ENCODE measurements at regions not wholly inside any gene's neighbourhood (a gene's known extent, or its start where the extent isn't known, plus 50 kb on each side); places are given as distances from the start of the nearest gene placed in this dataset.

DNA sequence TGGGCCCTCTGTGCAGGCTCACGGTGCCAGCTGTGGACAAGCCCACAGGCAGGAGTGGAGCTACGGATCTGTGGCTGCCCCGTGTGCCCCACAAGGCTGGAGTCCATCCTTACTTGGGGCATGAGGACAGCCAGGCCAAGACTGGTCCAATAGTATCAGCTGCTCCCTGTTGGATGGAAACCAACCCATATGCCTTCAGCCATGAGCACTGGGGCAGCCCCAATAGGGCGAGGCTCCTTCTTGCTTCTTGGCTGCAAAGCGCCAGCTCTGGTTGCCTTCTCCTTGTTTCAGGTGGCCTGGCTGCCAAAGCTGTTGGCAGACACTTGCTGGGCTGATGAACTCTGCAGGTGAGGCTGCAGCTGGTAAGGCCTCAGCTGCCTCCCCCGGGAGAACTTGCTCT lies 188.0 kb downstream of the ENGASE start:
- no peak overlapping the region for H2AK5ac ChIP-seq (ENCODE audit: insufficient read length, low read length)
- H2BK5ac ChIP-seq (ENCODE audit: insufficient read length, low read length) = no peak overlapping the region
- Mint-ChIP-seq H3K27me3 (ENCODE audit: low read depth) (peaks cover 32% of the 10 kb centered on the region), H3K36me3 (ENCODE audit: insufficient read depth in 1 of 3, low read depth in 3 of 3) (no peaks in the 10 kb centered on the region), H3K4me3 (no peak overlapping the region), H3K4me1 (no peaks in the 10 kb centered on the region), H3K9me3 (no peaks in the 10 kb centered on the region), H3K27ac (no peak overlapping the region)
- WGBS (ENCODE audit: extremely low coverage, insufficient read length, low lambda C conversion rate) = no CpG with 5 or more reads among the region's 6 CpGs
- H3K27ac ChIP-seq (ENCODE audit: insufficient read length, low read depth, low read length) = no peak overlapping the region
- no peak overlapping the region for H2AFZ ChIP-seq (ENCODE audit: low read length)
- no peak overlapping the region for H4K8ac ChIP-seq (replicated peaks; ENCODE audit: insufficient read length, low read depth, low read length)
- no peak overlapping the region for H3K56ac ChIP-seq (ENCODE audit: insufficient read length, low read depth, low read length)
- no peaks in the 10 kb centered on the region for H3K79me1 ChIP-seq (ENCODE audit: insufficient read depth, low read depth, low read length, poor library complexity, severe bottlenecking)
- no peaks in the 10 kb centered on the region for H3K9me3 ChIP-seq (ENCODE audit: control insufficient read depth, low read depth, low read length)
- H3K9ac ChIP-seq (ENCODE audit: extremely low read depth, insufficient read length, low read length) = no peak overlapping the region
- H4K20me1 ChIP-seq (ENCODE audit: control insufficient read depth, insufficient read depth, insufficient read length) = peaks cover 3% of the 10 kb centered on the region
- H3K4me2 ChIP-seq (ENCODE audit: insufficient read depth, insufficient read length, low read length) = no peak overlapping the region
- no peaks in the 10 kb centered on the region for H3K4me1 ChIP-seq (ENCODE audit: insufficient read depth, low read length)
- no peak overlapping the region for H2BK20ac ChIP-seq (ENCODE audit: low read depth, low read length, poor library complexity, severe bottlenecking)
- no peak overlapping the region for H3T11ph ChIP-seq (ENCODE audit: low read length)
- H3K79me2 ChIP-seq (ENCODE audit: insufficient read depth, low read length) = no peaks in the 10 kb centered on the region
- no peak overlapping the region for H3K14ac ChIP-seq (ENCODE audit: insufficient read depth, low read length)
- no peak overlapping the region for H3K23ac ChIP-seq (ENCODE audit: insufficient read length, low read depth, low read length)
- no peak overlapping the region for H2BK15ac ChIP-seq (ENCODE audit: low read depth, low read length)
- no peak overlapping the region for H3K4ac ChIP-seq (ENCODE audit: low read depth, low read length)
- H3K18ac ChIP-seq (ENCODE audit: insufficient read length, low read depth, low read length) = no peak overlapping the region
- H3K23me2 ChIP-seq (ENCODE audit: insufficient read length, low read depth, low read length, poor library complexity, severe bottlenecking) = no peaks in the 10 kb centered on the region
- TF ChIP-seq, protein P1, sequence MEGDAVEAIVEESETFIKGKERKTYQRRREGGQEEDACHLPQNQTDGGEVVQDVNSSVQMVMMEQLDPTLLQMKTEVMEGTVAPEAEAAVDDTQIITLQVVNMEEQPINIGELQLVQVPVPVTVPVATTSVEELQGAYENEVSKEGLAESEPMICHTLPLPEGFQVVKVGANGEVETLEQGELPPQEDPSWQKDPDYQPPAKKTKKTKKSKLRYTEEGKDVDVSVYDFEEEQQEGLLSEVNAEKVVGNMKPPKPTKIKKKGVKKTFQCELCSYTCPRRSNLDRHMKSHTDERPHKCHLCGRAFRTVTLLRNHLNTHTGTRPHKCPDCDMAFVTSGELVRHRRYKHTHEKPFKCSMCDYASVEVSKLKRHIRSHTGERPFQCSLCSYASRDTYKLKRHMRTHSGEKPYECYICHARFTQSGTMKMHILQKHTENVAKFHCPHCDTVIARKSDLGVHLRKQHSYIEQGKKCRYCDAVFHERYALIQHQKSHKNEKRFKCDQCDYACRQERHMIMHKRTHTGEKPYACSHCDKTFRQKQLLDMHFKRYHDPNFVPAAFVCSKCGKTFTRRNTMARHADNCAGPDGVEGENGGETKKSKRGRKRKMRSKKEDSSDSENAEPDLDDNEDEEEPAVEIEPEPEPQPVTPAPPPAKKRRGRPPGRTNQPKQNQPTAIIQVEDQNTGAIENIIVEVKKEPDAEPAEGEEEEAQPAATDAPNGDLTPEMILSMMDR (conservative IDR thresholded peaks at IDR 0.05) = no peak
- H3K27me3 ChIP-seq (ENCODE audit: insufficient read depth, low read length) = no peaks in the 10 kb centered on the region
- DNase-seq = no peak
- H4K91ac ChIP-seq (ENCODE audit: insufficient read length, low read depth, low read length) = no peak overlapping the region
- no peak overlapping the region for H2BK12ac ChIP-seq (ENCODE audit: insufficient read length, low read depth, low read length)
- H4K5ac ChIP-seq (ENCODE audit: insufficient read length, low read depth, low read length) = no peak overlapping the region
- H2BK120ac ChIP-seq (ENCODE audit: low read depth, low read length, poor library complexity, severe bottlenecking) = no peak overlapping the region

Data from H9 (cell line).